SK-N-SH (cell line): ENCODE measurements at regions not wholly inside any gene's neighbourhood (a gene's known extent, or its start where the extent isn't known, plus 50 kb on each side); places are given as distances from the start of the nearest gene placed in this dataset.

Source experiments
- EP300 ChIP-seq, 2 experiments: IDR thresholded peaks; 2 replicates each; pipeline versions ENCODE4 v1.4.0 to v1.6.1; 2012; ENCODE audit warnings: borderline replicate concordance in 1 of 2, low read depth in 1 of 2, low read length in 1 of 2
- RAD21 ChIP-seq: IDR thresholded peaks from 2 replicates; pipeline ENCODE4 v1.6.1; 2012; ENCODE audit warnings: mild to moderate bottlenecking, low read length
- RCOR1 ChIP-seq: fragments of 150-350 bp; IDR thresholded peaks from 2 replicates; pipeline ENCODE4 v1.6.1; 2017; ENCODE audit warnings: antibody characterized with exemption, low read length
- RFX5 ChIP-seq: IDR thresholded peaks from 2 replicates; pipeline ENCODE4 v1.6.1; 2012; ENCODE audit warnings: mild to moderate bottlenecking, improper control_type of control experiment, low read length
- SIN3A ChIP-seq: IDR thresholded peaks from 2 replicates; pipeline ENCODE4 v1.6.1; 2012; ENCODE audit warnings: low read depth, mild to moderate bottlenecking, low read length, moderate library complexity, borderline replicate concordance
- TAF1 ChIP-seq: IDR thresholded peaks from 2 replicates; pipeline ENCODE4 v1.6.1; 2012; ENCODE audit warnings: low read depth, mild to moderate bottlenecking, low read length, moderate library complexity, borderline replicate concordance
- TF ChIP-seq, protein P1 (sequence below): fragments of 200-600 bp; sonication (generic); IDR thresholded peaks from 2 replicates; pipeline ENCODE4 v1.6.1; 2017; ENCODE audit warnings: antibody characterized with exemption, mild to moderate bottlenecking, moderate library complexity
- TF ChIP-seq, protein P2 (sequence below): IDR thresholded peaks from 2 replicates; pipeline ENCODE4 v1.6.1; 2012; ENCODE audit warnings: mild to moderate bottlenecking, low read depth, low read length, moderate library complexity
- TF ChIP-seq, protein P3 (sequence below): IDR thresholded peaks from 2 replicates; pipeline ENCODE4 v1.4.0; 2012; ENCODE audit warnings: low read depth

DNA sequence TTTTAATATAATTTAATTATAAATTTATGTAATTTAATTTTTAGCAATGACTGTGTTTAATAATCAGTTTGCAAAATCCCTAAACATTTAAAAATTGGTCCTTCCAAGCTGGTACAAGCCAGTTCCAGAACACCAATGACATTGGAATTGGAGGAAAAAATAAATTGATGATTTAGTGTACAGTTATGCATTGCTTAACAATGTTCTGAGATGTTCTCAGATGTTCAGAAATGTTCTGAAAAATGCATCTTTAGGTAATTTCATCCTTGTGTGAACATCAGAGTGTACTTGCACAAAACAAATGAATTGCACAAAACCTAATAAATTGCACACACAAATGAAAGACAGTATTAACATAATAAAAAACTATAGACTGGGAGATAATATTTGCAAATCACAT is 95.2 kb downstream of the TRIB2 start:
- TF ChIP-seq, protein P1, sequence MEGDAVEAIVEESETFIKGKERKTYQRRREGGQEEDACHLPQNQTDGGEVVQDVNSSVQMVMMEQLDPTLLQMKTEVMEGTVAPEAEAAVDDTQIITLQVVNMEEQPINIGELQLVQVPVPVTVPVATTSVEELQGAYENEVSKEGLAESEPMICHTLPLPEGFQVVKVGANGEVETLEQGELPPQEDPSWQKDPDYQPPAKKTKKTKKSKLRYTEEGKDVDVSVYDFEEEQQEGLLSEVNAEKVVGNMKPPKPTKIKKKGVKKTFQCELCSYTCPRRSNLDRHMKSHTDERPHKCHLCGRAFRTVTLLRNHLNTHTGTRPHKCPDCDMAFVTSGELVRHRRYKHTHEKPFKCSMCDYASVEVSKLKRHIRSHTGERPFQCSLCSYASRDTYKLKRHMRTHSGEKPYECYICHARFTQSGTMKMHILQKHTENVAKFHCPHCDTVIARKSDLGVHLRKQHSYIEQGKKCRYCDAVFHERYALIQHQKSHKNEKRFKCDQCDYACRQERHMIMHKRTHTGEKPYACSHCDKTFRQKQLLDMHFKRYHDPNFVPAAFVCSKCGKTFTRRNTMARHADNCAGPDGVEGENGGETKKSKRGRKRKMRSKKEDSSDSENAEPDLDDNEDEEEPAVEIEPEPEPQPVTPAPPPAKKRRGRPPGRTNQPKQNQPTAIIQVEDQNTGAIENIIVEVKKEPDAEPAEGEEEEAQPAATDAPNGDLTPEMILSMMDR: no peak
- no peak for TF ChIP-seq RFX5
- TF ChIP-seq EP300 (IDR thresholded peaks at IDR 0.05; ENCODE audit: borderline replicate concordance in 1 of 2, low read depth in 1 of 2, low read length in 1 of 2): no peak
- TF ChIP-seq RAD21: no peak
- no peak for TF ChIP-seq RCOR1
- TF ChIP-seq, protein P2, sequence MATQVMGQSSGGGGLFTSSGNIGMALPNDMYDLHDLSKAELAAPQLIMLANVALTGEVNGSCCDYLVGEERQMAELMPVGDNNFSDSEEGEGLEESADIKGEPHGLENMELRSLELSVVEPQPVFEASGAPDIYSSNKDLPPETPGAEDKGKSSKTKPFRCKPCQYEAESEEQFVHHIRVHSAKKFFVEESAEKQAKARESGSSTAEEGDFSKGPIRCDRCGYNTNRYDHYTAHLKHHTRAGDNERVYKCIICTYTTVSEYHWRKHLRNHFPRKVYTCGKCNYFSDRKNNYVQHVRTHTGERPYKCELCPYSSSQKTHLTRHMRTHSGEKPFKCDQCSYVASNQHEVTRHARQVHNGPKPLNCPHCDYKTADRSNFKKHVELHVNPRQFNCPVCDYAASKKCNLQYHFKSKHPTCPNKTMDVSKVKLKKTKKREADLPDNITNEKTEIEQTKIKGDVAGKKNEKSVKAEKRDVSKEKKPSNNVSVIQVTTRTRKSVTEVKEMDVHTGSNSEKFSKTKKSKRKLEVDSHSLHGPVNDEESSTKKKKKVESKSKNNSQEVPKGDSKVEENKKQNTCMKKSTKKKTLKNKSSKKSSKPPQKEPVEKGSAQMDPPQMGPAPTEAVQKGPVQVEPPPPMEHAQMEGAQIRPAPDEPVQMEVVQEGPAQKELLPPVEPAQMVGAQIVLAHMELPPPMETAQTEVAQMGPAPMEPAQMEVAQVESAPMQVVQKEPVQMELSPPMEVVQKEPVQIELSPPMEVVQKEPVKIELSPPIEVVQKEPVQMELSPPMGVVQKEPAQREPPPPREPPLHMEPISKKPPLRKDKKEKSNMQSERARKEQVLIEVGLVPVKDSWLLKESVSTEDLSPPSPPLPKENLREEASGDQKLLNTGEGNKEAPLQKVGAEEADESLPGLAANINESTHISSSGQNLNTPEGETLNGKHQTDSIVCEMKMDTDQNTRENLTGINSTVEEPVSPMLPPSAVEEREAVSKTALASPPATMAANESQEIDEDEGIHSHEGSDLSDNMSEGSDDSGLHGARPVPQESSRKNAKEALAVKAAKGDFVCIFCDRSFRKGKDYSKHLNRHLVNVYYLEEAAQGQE: no peak
- TF ChIP-seq SIN3A: no peak
- TF ChIP-seq TAF1: no peak
- TF ChIP-seq, protein P3, sequence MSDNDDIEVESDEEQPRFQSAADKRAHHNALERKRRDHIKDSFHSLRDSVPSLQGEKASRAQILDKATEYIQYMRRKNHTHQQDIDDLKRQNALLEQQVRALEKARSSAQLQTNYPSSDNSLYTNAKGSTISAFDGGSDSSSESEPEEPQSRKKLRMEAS: no peak
